Endometrium (tissue), 2 donors: ENCODE measurements at regions not wholly inside any gene's neighbourhood (a gene's known extent, or its start where the extent isn't known, plus 50 kb on each side); places are given as distances from the start of the nearest gene placed in this dataset.

ENCODE experiments used
- FAIRE-seq: peaks from 2 replicates; lab custom pipeline; 2012; peaks lifted over from hg19 to GRCh38; lab: Jason Lieb, UNC
- donor health status: control.
- donor health status: control.

- no peak for FAIRE-seq
Measured at GRCh38 chr4:147313108-147313507, 167.8 kb upstream of the EDNRA start.

- FAIRE-seq, result no peak
Measured at GRCh38 chr4:147318586-147318985, 162.3 kb upstream of the EDNRA start.

GRCh38 chr4:147325571-147325981 lies 155.3 kb upstream of the EDNRA start:
- FAIRE-seq, result no peak

GRCh38 chr4:147326591-147326990 lies 154.3 kb upstream of the EDNRA start:
- peak; percentile 98 for FAIRE-seq

DNA sequence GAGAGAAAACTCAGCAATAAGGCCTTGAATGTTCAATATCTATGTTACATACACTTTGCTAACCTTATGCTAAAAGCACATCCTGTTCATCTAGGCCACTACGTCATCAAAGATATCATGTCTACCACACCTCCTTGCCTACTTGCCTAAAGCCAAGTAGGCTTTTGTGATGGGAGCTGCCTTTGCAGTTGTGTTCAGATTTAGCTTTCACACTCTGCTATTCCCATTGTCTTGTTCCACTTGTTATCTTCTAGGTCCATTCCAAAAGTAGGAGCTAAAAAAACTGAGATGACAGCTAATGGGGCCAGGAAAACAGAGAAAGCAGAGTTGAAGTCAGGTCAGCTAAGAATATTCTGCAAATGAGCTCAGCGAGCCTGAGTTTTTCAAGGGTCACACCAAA lies 153.6 kb upstream of the EDNRA start:
- no peak for FAIRE-seq

DNA sequence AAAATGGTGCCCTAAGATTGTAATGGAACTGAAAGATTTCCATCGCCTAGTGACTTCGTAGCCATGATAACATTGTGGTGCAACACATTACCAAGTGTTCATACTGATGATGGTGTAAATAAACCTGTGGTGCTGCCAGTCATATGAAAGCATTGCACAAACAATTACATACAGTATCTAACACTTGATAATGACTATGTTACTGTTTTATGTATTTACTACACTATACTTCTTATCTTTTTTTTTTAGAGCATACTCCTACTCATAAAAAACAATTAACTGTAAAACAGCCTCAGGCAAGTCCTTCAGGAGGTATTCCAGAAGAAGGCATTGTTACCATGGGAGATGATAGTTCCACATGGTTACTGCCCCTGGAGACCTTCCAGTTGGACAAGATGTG lies 152.7 kb upstream of the EDNRA start:
- FAIRE-seq, result no peak

DNA sequence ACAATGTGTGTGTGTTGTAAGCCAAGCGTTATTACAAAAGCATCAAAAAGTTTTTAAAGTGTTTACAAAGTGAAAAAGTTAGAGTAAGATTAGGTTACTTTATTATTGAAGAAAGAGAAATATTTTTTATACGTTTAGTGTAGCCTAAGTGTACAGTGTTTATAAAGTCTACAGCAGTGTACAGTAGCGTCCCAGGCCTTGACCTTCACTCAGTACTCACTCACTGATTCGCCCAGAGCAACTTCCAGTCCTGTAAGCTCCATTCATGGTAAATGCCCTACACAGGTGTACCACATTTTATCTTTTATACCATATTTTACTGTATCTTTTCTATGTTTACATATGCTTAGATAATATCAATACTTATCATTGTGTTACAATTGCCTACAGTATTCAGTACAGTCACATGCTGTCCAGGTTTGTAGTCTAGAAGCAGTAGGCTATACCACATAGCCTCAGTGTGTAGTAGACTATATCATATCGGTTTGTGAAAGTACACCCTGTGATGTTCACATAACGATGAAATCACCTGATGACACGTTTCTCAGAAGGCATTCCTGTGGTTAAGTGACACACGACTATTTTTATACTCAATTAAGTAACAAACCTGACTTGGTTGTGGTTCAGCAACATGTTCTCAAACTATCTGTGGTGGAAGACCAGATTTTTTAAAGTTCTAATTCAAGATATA lies 152.0 kb upstream of the EDNRA start:
- no peak for FAIRE-seq

- FAIRE-seq, result no peak
Measured at GRCh38 chr4:147332091-147332490, 148.8 kb upstream of the EDNRA start.

DNA sequence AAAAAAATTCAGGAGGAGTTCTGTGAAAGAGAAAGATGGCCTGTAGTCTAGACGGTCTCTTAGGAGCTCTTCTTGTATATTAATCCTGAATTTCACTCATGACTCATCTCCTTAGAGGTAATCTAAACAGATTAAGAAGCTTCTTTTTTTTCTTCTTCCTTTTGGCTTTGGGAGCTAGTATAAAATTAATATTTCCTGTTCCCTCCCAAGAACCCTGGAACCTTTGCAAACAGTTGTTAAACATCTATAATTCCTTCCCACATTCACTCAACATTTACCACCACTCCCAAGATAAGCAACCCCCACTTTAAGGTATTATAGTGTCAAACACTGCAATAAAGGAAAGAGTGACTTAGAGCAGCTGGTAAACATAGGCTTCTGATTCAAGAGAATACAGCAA lies 146.4 kb upstream of the EDNRA start:
- FAIRE-seq, result peak; percentile 18

- FAIRE-seq, result no peak
Measured at GRCh38 chr4:147335183-147335582, 145.7 kb upstream of the EDNRA start.

DNA sequence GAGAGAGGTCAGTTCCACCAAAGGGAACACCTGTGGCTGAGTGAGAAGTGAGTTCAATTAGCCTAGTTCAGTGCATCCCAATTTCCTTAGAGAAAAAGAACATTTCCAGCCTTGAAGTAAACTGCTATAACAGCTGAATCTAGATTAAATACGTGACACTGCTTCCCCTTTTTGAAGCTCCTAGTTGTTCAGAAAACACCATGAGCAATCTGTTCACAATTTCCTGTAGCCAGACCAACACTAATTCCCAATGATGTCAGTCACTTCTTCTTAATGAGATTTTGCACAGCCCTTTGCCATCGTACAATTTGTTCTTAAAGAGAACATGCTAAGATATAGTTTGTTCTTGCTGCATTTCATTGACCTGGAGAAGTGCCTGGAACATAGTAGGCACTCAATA lies 144.6 kb upstream of the EDNRA start:
- no peak for FAIRE-seq

DNA sequence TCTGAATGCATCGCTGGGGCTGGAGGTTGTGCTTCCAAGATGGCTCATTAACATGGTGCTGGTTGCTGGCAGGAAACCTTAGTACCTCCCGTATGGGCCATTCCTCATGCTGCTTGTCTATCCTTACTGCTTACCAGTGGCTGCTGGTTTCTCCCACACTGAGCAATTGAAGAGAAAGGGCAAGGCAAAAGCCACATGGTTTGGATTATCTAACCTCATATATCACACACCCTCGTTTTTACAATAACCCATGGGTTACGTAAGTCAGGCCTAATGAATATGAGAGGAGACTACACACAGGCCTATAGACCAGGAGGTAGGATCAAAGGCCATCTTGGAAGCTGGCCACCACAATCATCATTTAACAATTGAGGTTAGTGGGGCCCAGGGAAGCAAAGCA lies 141.8 kb upstream of the EDNRA start:
- no peak for FAIRE-seq

DNA sequence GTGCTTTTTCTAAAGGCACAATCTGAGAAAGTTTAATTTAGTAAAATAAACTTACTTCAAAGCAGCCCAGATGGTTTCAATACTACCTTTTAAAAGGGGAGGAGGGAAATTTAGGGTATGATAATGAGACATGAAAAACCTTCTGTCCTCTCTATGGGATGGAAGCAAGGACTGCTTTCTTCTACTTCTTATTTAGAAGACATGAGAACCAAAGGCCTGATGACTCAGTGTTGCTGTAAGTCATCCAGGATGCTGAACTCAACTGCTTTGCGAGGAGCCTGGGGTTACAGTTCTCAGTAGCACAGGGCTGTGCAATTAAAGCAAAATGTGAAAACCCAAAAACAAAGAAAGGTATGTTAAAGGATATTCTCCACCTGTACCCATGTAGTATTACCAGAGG lies 140.8 kb upstream of the EDNRA start:
- FAIRE-seq, result no peak

- FAIRE-seq, result no peak
Measured at GRCh38 chr4:147340591-147341120, 140.2 kb upstream of the EDNRA start.

- FAIRE-seq, result no peak
Measured at GRCh38 chr4:147343692-147344091, 137.2 kb upstream of the EDNRA start.

DNA sequence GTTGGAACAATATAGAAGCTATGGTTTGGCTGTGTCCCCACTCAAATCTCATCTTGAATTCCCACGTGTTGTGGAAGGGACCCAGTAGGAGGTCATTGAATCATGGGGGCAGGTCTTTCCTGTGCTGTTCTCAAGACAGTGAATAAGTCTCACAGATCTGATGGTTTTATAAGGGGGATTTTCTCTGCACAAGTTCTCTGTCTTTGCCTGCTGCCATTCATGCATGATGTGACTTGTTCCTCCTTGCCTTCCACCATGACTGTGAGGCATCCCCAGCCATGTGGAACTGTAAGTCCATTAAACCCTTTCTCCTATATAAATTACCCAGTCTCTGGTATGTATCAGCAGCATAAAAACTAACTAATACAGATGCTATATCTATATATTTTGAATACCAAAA lies 135.2 kb upstream of the EDNRA start:
- no peak for FAIRE-seq

- no peak for FAIRE-seq
Measured at GRCh38 chr4:147347217-147347616, 133.7 kb upstream of the EDNRA start.

- no peak for FAIRE-seq
Measured at GRCh38 chr4:147349193-147349592, 131.7 kb upstream of the EDNRA start.

- FAIRE-seq, result no peak
Measured at GRCh38 chr4:147351083-147351787, 129.7 kb upstream of the EDNRA start.

DNA sequence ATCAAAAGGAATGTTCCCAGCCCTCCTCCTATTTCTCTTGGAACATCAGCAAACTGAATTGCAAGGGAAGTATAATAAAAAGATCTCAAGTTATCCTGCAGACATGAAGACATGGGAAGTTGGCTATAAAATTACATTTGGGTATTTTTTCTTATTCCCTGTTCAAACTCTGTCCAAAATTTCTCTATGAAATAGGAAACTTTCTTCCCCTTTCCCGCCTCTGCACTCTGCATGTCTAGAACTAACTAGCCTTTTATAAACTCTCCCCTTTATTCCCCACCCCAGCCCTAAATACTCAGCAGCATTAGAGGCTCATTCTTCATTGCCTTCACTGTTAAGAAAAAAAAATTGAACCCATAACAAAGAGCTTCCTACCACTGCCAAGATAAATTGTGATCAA lies 126.7 kb upstream of the EDNRA start:
- FAIRE-seq, result no peak

GRCh38 chr4:147355032-147355656 lies 125.8 kb upstream of the EDNRA start:
- no peak for FAIRE-seq

DNA sequence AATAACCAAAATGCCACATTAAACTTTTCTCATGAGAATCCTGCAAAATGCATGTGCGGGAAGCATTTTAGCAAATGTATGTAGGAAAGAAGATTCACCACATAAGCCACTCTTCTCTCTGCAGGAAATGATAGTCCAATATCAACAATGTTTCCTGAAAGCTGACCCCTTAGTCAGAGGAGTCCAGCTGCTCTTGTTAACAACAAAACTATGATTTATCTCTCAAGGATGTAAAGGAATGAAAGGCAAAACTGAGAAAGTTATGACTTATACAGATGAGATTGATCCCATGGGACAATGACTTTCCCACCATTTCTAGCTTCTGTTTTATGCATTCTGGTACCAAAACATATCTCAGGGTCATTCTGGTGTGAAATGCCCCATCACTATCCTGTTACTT lies 125.0 kb upstream of the EDNRA start:
- no peak for FAIRE-seq

- no peak for FAIRE-seq
Measured at GRCh38 chr4:147360301-147360700, 120.6 kb upstream of the EDNRA start.
